NCI-H69 (cell line): ENCODE measurements at regions not wholly inside any gene's neighbourhood (a gene's known extent, or its start where the extent isn't known, plus 50 kb on each side); places are given as distances from the start of the nearest gene placed in this dataset.

ENCODE experiments used
- DNase-seq: peaks from one replicate; lab custom pipeline; 2025; lab: John Stamatoyannopoulos, UW

DNA sequence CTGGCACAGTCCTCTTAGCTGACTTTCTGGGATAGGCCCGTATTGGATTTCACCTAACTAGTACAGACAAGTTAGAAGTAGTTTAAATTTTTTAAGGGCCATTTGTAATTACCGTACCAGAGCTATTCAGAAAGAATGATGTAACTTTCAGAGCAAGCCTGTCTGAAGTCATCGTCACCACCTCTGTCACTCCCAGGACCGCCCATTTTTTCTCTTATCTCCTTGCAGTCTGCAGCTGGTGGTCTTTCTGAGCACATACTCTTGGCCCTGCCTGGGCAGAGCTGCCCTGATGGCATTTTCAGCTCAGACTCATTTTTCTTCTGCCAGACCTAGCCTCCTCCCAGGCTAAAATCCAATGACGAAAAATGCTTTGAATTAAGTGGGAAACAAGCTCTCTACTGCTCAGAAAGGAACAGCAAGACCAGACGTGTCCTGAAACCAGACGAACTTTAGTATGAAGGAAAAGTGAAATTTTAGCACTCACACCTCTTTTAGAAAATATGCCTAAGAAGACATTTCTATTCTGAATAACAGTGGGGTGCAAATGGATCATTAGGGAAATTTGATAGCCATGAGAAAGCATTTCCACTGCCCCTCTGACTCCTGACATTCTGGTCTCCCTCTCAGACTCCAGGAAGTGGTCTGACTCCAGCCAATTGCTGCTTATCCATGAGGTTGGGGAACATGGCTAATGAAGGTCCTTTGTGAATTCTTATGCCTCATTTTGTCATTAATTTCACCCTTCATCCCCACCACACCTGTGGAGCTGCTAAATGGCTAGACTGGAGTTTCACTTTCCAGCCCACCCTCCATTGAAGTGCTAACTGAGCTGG, 162.4 kb upstream of the GYPA start:
- DNase-seq: no peak

DNA sequence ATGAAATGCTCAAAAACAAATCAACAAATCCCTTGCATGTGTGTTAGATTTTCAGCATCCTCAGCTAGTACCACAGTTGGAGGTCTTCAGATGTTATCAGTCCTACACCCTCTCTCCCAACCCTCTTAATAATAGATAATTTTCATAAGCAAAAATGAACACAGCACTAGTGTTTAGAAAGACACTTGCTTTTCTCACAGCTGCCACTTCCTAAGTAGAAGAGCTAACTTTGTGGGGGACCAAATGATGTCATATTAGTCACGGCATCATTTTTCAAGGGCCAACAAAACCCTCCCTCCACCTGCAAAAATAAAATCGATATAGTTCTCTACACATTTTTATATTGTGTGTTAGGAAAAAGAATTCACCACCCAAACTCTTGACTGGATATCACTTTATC, 163.5 kb upstream of the GYPA start:
- no peak for DNase-seq

DNA sequence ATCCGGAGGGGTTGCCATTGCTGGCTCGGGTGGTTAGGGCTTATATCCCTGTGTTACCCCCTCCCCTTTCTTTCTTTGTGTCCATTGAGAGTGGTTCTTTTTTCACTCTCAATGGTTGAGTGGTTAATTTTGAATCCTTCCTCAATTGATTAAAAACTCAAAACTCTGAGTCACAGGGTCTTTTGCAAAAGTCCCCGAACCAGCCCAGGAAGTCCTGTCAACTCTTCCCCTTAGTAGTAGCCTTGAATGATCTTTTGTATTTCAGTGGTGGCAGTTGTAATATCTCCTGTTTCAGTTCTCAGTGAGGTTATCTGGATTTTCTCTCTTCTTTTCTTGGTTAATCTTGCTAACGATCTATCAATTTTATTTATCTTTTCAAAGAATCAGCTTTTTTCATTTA, 170.0 kb upstream of the GYPA start:
- DNase-seq: no peak

DNA sequence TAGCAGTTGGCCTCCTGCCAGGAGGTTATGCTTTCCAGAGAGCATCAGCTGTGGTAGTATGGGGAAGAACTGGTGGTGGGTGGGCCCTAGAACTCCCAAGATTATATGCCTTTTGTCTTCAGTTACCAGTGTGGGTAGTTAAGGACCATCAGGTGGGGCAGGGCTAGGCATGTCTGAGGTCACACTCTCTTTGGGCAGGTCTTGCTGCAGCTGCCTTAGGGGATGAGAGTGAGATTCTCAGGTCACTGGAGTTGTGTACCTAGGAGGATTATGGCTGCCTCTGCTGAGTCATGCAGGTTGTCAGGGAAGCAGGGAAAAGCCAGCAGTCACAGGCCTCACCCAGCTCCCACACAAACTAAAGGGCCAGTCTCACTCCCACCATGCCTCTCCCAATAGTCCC, 172.9 kb upstream of the GYPA start:
- no peak for DNase-seq

DNA sequence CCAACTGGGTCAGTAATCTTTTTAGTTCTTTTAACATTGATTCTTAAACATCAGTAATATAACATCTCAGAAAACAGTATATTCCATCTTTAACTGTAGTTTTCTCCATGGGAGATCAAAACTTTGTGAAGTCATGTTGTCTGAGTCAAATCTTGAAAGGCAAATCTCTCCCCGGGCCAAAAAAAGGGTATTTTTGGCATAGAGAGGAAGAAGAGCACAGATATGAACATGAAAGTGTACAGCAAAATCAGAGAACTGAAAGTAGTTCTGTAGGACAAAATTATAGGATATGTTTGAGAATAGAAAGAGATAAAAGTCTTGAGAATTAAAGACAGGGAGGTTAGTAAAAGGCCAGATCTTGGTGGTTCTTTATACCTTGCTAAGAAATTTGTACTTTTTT, 176.4 kb upstream of the GYPA start:
- DNase-seq: no peak

DNA sequence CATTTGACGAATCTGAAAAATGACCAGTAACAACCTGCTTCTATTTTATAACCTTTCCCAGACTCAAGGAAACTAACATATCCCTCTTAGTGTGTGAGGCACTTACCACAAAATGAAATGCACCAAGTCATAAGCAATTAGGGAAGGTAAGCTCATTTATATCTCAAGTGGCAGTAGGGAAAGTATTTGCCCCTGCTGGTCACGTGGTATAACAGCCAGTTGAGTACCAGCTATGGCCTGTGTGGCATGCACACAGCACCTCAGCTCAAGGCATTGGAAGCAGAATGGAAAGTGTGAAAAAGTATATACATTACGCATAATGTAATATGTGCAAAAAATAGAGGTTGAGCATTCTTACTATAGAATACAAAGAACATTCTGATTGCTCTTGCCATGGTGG, 178.3 kb upstream of the GYPA start:
- DNase-seq: no peak

DNA sequence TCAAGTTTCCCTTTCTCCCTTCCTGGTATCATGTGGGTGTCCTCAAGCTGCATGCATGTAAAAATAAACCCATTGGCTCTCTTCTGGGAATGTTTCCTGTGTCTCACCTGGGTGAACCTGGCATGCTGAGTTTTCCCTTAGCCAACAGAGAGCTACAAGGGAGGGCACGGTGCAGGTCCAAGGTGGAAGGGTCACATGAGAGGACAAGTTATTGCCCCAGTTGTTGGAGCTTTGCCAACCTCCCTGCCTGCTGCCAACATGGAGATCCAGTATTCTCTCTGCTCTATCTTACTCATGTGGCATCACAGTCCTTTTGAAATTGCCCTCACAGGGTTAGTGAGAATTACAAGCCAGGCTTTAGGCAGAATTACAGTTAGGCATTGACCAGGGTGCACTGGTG, 196.1 kb upstream of the GYPA start:
- DNase-seq: no peak

DNA sequence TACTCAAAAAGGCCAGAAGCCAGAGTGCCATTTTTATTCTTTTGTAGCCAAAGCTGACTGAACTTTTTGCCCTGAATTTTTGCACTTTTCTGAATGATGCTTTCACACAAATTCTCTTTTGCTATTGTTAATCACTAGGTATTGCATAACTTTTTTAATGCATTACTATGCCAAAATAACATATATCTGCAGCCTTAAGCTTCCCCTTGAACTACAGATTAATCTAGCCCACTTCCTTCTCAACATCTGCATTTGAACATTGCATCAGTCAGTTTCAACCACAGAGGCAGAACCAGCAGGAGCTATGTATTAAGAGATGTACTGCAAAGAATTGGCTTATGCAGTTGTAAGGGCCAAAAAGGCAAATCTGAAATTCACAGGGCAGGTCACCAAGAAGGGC, 197.6 kb upstream of the GYPA start:
- DNase-seq: no peak

DNA sequence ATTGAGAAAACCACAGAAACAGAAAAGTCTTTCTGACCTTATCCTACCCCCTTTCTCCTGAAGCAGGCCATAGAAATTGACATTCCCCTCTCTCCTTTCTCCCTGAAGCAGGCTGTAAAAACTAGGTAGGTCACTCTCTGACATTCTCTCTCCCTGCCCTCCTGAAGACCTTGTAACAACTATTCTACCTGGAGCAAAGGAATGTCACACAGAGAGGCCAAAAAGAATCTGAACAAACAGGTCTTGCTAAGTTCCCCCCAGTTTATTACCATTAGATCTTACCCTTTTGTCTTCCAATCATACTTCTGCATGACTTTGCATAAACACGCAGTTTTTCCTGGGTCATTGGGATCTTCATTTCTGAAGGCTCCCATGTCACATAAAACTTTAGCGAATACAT, 198.3 kb upstream of the GYPA start:
- no peak for DNase-seq

DNA sequence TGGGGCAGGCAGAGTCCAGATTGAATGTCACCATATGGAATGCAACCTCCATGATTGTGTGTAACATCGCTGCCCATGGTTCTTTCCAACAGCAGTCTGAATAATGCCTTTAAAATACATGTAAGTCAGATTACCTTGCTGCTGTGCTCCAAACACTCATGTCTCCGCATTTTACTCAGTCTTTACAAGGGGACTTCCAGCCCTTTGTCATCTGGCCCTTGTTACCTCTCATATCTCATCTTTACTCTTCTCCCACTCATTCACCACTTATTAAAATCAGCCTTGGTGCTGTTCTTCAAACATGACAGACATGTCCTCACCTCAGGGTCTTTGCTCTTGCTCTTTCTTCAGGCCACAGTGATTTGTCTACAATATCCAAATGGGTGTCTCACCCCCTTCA, 200.4 kb upstream of the GYPA start:
- DNase-seq: no peak

DNA sequence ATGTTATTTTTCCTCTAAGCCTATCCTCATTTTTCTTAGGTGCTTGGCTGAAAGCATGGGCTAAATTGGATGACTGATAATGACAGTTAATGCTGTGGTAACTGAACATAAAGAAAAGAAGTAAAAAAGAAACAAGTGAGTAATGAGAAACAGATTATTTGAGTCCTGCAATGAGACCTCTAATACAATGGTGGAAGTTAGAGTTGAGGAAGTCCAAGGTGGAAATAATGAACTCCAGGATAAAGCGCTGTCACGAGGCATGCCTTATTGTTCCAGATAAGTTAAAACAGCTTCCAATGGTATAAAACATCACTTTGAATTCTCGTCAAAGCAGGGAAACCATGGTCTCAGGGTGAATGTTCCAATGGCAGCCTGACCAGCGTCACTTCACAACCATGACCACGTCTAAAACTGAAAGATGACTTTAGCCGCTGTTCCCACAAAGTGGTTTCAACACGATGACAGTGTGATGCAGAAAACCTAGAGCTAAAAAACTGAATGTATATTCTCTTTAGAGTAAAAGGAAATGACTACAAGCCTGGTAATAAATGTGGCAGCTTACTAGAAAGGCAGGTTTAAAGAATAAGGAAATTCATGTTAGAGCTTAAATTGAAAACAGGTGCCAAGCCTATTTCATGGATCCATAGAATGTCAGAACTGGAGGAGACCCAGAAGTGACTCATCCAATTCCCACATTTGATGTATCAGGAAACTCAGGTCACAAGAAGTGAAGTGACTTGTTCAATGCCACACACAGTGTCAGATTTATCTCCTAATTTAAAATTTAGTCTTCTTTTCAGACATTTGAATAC, 202.6 kb upstream of the GYPA start:
- DNase-seq: no peak

DNA sequence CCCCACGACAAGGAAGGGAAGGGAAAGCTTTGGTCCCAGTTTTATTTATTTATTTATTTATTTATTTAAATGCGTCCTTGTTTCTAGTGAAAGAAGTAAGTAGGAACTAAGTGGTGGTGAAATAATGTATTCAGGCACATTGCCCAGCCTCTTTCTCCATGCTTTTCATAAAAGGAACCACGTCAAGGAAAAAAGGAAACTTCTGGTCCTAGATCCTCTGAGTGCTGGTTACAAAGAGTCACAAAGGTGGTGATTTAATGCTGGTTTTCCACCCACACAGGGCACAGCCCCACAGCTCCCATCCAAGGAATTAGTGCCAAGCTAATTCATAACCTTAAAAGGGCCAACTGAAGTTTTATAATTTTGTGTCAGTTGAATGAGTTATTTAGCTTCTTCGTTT, 206.6 kb upstream of the GYPA start:
- no peak for DNase-seq

DNA sequence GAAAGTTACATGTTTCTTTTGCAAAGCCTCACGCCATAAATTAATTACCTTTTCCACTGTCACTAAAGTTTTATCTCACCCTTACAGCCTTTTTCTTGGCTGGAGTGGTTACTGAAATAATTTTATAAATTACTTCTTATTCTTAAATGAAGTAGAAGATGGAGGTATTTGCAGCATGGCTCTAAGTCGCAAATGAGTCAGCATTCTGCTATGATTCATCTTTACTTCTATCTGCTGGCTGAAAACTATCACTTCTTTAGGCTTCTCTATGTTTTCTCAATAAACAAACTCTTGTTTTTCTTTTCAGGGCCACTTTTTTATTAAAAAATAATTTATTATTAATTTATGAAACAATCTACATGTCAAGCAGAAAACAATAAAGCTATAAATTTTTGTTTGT, 210.2 kb upstream of the GYPA start:
- DNase-seq: no peak

DNA sequence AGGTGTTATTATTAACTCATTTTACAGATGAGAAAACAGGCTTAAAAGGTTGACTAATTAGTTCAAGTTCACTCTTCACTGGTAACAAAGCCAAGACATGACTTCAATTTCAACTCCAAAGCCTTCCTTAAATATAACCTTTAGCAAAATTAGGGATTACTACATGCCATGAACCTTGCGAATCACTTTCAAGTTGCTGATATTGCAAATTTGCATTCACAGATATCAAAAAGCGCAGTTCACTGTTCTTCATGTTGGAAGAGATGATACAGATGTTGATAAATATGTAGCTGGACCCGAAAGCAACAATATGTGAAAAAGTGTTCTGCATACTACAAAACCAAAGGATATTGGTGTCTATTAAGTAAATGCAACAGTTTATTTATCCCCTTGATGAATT, 210.8 kb upstream of the GYPA start:
- DNase-seq: no peak

DNA sequence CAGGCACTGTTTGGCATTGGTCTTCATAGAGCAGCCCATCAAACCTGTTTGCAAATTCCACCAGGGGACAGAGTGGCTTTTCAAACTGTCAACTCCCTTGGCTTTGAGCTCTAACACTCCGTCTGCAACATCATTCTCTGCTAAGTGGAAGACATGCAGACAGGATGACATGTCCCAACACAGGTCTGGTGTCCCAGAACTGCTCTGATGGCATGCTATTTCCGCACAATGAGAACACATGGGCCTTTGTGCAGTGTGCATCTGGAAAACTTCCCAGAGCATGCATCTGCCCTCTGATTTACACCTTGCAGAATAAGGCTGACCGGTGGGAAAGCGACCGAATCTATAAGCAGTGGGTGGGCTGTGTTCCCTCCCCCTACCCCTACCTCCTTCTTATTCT, 212.8 kb upstream of the GYPA start:
- DNase-seq: no peak

DNA sequence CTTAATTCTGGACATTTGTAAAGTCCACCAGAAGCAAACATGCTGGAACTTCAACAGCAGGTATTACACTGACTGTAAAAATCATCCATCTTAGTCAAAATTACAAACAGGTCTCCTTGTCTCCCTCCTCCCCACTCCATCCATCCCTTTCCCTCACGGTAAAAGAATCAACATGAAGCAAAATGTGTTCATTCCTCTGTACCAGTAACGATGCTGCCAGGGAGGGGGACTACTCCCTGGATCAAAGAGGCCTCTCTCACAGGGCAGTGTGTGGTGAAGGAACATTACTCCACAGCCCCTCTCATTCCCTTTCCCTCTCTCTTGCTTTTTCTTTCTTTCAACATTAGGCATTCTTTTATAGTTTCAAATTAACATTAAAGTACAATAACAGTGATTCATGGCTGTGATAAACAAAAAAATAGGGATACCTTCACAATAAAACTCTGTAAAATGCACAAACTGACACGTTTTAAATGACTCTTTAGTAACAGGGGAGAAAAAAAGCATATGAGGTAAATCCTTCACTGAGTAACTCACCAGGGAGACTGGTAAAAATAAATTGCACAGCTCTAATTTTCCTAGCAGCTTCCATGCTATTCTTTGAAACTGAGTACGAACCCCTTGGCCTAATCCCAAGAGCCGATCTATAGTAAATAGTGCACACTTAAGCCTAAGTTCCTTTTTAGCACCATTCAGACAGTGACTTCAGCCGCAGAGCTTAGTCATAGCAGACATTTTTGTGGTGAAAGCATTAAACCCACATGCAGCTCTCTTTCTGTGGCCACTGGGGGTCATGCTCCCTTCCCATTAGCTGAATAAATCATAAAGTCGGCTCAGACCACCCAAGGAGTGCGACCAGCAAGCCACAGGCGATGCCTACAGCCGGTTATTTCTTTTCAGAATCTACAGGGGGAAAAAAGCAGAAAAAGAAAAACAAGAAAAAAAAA, 215.6 kb upstream of the GYPA start:
- DNase-seq: peak; percentile 51

DNA sequence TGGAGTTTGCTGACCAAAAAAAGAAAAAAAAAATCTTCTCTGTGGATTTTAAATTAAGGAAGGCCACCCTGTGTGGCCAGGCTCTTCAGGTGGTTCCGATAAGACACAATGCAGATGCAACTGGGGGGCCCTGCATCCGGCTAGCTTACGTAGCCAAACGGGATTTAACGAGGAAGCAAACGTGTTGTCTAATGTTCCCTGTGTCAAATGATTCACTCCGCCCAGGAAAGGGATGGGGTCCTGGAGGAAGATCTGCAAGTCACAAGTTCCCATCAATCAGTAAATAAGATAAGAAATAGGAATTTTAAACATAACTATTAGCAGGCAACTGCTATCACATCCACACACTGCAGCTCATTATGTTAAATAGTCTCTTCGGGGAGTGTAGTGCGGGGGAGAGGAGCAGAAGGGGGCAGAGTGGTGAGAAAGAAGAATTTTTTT, 216.4 kb upstream of the GYPA start:
- no peak for DNase-seq

DNA sequence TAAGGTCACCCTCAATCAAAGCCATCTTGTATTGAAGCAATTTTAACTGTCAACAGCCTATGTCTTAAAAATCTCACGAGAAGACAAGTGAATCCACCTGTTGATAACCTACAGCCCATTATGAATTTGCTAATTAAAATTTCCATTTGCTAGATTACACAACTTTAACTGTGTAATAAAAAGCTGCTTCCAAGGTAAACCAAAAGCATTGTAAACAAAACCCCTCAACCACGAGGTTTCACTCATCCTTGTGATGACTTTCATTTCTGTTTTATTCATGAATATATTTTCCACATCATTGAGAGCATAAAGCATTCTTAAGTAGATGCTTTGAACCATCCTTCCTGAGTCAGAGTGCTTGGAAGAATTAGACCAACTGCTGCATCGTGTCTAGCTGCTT, 217.5 kb upstream of the GYPA start:
- DNase-seq: no peak

DNA sequence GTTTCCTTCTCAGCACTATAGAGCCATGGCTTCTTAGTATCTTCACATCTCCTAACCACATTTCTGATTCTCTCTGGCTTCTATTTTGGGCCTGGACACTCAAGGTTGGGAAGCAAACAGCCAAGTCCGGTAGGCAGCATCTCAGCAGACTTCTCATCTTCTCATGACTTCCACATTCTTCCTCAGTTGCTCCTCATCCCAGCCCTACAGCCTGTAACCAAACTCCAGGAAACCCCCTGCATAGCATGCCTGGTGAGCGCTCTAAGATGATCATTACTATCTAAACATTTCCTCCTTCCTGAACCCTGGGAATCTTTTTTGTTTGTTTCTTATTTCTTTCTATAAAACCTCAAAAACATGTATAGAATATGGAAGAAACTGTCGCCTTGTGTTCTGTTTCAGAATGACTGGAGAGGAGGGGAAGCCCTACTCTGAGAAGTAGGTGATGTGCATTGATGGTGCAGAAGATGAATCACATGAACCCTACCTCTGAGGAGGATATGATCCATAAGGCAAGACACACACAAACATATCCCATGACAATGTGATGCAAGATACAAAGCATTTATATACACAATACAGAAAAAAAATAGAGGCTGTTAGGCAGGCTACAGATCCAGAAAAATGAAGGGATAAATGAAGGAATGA, 219.8 kb upstream of the GYPA start:
- DNase-seq: no peak

DNA sequence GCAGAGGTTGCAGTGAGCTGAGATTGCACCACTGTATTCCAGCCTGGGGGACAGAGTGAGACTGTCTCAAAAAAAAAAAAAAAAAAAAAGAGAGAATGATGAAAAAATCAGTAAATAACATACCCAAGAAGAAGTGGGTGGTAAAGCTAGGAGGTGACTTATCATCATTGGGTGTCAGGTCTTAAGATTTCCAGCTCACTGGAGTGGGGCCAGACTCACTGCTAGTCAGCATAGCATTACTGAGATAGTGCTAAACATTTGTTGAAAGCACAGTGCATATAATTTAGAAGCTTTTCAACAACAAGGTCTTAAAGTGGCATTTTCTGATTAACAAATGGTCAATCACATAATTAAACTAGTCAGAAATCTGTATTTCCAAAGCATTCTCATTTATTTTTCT, 221.8 kb upstream of the GYPA start:
- no peak for DNase-seq

DNA sequence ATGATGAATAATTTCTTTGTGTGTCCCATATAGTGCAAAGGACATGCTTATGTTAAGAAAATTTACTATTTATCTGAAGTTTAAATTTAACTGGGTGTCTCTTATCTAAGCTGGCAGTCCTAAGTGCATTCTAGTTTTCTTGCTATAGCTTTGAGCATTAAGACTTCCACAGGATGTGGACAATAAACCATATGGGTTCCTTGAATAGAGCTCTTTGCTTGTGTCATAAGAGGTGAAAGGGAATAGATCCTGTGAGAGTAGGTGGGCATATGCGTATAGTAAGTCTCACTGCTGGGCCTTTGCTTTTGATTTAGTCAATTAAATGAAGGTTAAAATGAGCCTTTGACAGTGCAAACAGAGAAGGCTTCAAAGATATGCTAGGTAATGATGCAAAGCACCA, 223.4 kb upstream of the GYPA start:
- no peak for DNase-seq

DNA sequence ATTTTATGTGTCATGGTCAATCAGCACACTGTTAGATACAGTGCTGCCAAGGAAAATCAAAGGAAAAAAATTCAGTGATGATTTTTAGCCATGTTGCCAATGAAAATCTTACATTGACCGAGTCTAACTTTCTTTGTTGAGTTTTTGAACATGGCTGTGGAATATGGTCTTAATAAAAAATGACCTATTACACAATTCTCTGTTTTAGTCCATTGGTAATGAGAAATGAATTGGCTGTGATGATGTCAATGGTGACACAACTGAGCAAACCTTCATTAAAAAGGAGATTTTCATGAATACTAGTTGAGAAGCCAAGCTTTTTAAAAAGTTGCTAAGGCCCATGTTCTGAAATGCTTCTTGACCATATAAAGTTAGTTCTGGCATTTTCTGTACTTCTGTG, 225.9 kb upstream of the GYPA start:
- DNase-seq: no peak
